Panc1 (cell line): ENCODE measurements at regions not wholly inside any gene's neighbourhood (a gene's known extent, or its start where the extent isn't known, plus 50 kb on each side); places are given as distances from the start of the nearest gene placed in this dataset.

ENCODE experiments used
- CTCF ChIP-seq: fragments of 450-650 bp; IDR thresholded peaks from 2 replicates; pipeline ENCODE4 v1.5.1; 2017; ENCODE audit warnings: mild to moderate bottlenecking
- POLR2AphosphoS5 ChIP-seq: IDR thresholded peaks from 2 replicates; pipeline ENCODE4 v1.6.1; 2012; ENCODE audit warnings: mild to moderate bottlenecking, low read depth, low read length, moderate library complexity
- REST ChIP-seq, 2 experiments: IDR thresholded peaks; 2 replicates each; pipeline ENCODE4 v1.6.1; 2011 to 2012; ENCODE audit warnings: low read depth in 2 of 2, control low read depth in 1 of 2, low read length in 1 of 2, mild to moderate bottlenecking in 1 of 2, moderate library complexity in 1 of 2; ENCODE audit not compliant: insufficient read depth in 1 of 2
- SIN3A ChIP-seq: IDR thresholded peaks from 2 replicates; pipeline ENCODE4 v1.6.1; 2012; ENCODE audit warnings: low read depth, mild to moderate bottlenecking, low read length, moderate library complexity, borderline replicate concordance; ENCODE audit not compliant: insufficient read depth
- TCF7L2 ChIP-seq: IDR thresholded peaks from 2 replicates; pipeline ENCODE4 v1.6.1; 2011; ENCODE audit warnings: mild to moderate bottlenecking, low read depth, low read length, inconsistent platforms

- TF ChIP-seq CTCF (no peak), TCF7L2 (no peak), SIN3A (no peak), POLR2AphosphoS5 (no peak), REST (IDR thresholded peaks at IDR 0.05; ENCODE audit: insufficient read depth in 1 of 2, low read depth in 2 of 2, low read length in 1 of 2) (no peak)
Measured at GRCh38 chr12:46670636-46671035, 155.2 kb downstream of the SLC38A4 start.
